GM12864 (cell line): ENCODE measurements at regions not wholly inside any gene's neighbourhood (a gene's known extent, or its start where the extent isn't known, plus 50 kb on each side); places are given as distances from the start of the nearest gene placed in this dataset.
"Not testable (repeated sequence)": the region's sequence is repeated elsewhere in the genome, so short reads cannot be mapped to it uniquely, and the experiment has no call there.

ENCODE experiments used
- DNase-seq: peaks from one replicate; pipeline ENCODE4 v3.0.0-alpha.2; 2011; ENCODE audit warnings: low read depth
- H3K4me3 ChIP-seq: 2 replicates; pipeline ENCODE4 v1.5.1; 2011; ENCODE audit warnings: mild to moderate bottlenecking, low read depth, low read length, control low read depth
- TF ChIP-seq, protein P1 (sequence below): IDR thresholded peaks from 2 replicates; pipeline ENCODE4 v1.5.1; 2011; ENCODE audit warnings: low read depth, mild to moderate bottlenecking, moderate library complexity, low read length, control low read depth, inconsistent platforms; ENCODE audit errors: missing control alignments

DNA sequence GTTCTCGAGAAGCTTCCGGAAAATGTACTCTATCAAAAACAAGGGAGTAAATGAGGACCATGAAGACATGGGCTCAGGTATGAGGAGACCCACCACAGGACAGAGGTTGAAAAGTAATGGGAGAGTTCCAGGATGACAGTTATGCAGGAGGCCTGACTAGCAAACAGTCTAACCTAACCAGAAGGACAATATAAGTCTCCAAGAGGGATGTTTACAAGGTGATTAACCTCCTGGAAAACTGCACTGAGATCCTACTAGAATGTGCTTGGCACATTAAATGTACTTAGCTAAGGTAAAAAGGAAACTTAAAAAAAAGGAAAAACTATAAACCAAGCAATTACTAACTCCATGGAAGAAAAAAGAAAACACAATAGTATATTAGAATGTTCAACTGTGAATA lies 258.3 kb downstream of the KLF5 start:
- TF ChIP-seq, protein P1, sequence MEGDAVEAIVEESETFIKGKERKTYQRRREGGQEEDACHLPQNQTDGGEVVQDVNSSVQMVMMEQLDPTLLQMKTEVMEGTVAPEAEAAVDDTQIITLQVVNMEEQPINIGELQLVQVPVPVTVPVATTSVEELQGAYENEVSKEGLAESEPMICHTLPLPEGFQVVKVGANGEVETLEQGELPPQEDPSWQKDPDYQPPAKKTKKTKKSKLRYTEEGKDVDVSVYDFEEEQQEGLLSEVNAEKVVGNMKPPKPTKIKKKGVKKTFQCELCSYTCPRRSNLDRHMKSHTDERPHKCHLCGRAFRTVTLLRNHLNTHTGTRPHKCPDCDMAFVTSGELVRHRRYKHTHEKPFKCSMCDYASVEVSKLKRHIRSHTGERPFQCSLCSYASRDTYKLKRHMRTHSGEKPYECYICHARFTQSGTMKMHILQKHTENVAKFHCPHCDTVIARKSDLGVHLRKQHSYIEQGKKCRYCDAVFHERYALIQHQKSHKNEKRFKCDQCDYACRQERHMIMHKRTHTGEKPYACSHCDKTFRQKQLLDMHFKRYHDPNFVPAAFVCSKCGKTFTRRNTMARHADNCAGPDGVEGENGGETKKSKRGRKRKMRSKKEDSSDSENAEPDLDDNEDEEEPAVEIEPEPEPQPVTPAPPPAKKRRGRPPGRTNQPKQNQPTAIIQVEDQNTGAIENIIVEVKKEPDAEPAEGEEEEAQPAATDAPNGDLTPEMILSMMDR: no peak
- H3K4me3 ChIP-seq: no peak overlapping the region
- no peak for DNase-seq

DNA sequence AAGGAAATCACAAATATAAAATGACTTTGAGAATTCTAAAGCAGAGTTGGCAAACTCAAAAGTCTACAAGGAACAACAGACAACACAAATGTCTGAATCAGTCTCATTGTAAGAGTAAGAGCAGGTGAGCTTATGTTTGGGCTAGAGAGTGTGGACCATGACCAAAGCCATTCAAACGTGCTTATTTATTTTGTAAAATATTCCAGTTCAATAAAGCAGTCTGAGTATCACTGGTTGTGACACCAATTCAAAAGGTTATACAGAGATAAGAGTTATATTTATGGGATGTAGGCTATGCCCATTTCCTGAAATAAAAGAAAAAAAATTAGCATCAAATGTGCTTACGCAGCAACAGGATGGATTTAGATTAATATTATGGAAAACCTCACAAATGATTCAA lies 251.6 kb downstream of the KLF5 start:
- H3K4me3 ChIP-seq: no peak overlapping the region
- no peak for DNase-seq
- TF ChIP-seq, protein P1: no peak

DNA sequence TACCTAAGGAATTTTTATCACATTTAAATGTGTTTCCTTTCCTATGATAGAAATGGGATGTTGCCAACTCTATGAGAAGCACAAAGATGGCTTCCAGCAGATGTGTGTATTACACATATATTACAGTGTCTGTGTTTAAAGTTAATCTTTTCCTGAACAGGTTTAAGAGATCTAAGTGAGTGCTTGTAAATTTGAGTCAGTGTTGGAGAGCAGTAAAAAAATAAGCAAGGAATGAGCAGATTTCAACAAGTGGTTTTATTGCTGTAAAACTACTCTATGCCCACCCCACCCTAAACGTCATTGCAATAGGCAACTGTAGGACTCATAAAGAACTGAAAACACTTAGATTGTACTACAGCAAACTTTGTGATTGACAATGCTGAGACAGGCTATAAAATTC lies 248.7 kb downstream of the KLF5 start:
- H3K4me3 ChIP-seq: no peak overlapping the region
- no peak for DNase-seq
- TF ChIP-seq, protein P1: no peak

DNA sequence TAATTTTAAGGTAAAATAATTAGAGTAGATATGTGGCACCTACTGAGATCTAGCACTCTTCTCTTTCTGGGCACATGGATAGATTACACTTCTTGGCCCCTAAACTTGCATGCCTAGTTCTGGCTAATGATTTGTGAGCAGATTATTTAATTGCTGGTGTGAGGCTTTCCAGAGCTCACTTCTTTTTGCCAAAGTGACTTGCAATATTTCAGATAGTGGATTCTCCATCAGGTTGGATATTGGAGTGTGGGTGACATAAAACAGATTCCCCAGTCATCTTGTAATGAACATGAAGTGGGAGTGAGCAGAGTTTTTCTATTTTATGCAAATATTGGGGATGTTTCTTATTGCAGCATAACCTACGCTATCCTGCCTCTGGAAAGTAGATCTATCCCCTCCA lies 247.9 kb downstream of the KLF5 start:
- no peak overlapping the region for H3K4me3 ChIP-seq
- no peak for DNase-seq
- TF ChIP-seq, protein P1: no peak

DNA sequence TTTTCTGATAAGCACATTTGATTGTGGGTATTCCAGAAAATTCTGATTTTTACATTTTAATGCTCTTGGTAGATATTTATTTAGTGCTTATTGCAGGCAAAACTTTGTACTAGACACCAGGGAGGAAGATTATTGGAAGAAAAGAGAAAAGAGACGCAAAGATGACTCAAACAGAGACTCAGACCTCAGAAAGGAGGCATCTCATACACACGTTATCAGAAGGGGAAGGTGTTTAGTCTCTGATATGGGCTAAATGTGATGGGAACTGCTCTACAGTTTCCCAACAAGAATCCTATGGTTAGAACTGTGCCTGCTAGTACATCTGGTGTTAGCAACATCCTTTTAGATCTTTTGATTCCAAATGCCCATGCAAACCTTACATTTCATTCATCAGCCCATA lies 245.6 kb downstream of the KLF5 start:
- TF ChIP-seq, protein P1: no peak

DNA sequence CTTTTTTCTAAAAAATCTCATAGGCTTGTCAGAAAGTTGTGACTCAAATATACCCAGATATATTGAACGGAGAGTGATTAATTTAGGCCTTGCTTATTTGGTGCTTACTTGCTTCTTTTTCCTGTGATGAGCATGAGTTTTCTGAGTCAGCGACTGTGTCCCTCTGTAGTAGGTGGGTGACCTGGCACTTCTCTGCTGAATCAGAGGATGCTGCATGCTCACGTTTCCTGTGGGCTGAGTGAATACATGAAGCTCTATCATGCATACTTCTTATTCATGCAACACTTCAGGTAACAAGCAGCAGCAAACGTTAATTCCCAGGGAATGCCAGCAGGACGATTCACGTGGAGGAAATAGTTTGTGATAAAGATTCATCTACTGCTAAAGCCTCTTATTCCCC lies 245.0 kb downstream of the KLF5 start:
- TF ChIP-seq, protein P1: no peak
- H3K4me3 ChIP-seq: no peak overlapping the region
- DNase-seq: no peak

More for the DNA sequence above, 245.6 kb downstream of the KLF5 start:
- no peak overlapping the region for H3K4me3 ChIP-seq
- DNase-seq: no peak

DNA sequence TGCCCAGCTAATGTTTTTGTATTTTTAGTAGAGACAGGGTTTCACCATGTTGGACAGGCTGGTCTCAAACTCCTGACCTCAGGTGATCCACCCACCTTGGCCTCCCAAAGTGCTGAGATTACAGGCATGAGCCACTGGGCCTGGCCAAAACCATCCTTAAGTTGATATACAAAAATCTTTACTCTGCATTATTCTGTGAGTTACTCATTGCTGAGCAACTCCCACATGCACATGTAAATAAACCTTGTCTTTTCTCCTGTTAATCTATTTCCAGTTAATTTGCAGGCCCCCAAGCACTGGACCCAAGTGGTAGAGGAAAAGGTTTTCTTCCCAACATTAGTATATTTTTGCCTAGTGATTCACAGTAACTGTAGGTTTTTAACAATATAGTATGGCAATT lies 242.8 kb downstream of the KLF5 start:
- not testable (repeated sequence) for H3K4me3 ChIP-seq, DNase-seq
